Muscle of leg (tissue), 3 donors: ENCODE measurements at regions not wholly inside any gene's neighbourhood (a gene's known extent, or its start where the extent isn't known, plus 50 kb on each side); places are given as distances from the start of the nearest gene placed in this dataset.
A peak's percentile ranks its signal among the peaks of the same experiment; 100 is the strongest.

Experiments
- DNase-seq: peaks from one replicate; pipeline ENCODE4 v3.0.0; 2013
- H3K27ac ChIP-seq: one replicate; pipeline ENCODE4 v1.5.1; 2013; ENCODE audit warnings: mild to moderate bottlenecking, low read length, control low read depth
- H3K27me3 ChIP-seq: one replicate; pipeline ENCODE4 v1.6.1; 2013; ENCODE audit warnings: low read length; ENCODE audit not compliant: control insufficient read depth, insufficient read depth
- H3K36me3 ChIP-seq: one replicate; pipeline ENCODE4 v1.6.1; 2013; ENCODE audit warnings: low read length; ENCODE audit not compliant: control insufficient read depth, insufficient read depth
- H3K4me1 ChIP-seq: one replicate; pipeline ENCODE4 v1.6.1; 2013; ENCODE audit warnings: low read length; ENCODE audit not compliant: control insufficient read depth, insufficient read depth
- H3K4me3 ChIP-seq: one replicate; pipeline ENCODE4 v1.5.1; 2013; ENCODE audit warnings: low read length, control low read depth
- H3K9me3 ChIP-seq: replicated peaks from 2 replicates; pipeline ENCODE4 v1.6.1; 2013; ENCODE audit warnings: low read depth, low read length; ENCODE audit not compliant: control insufficient read depth
- WGBS: methylation state at CpG from one replicate; pipeline ENCODE4 v1.1.5; 2013; ENCODE audit warnings: missing lambda C conversion rate; ENCODE audit not compliant: insufficient coverage; 5-methylcytosine and 5-hydroxymethylcytosine counted together

DNA sequence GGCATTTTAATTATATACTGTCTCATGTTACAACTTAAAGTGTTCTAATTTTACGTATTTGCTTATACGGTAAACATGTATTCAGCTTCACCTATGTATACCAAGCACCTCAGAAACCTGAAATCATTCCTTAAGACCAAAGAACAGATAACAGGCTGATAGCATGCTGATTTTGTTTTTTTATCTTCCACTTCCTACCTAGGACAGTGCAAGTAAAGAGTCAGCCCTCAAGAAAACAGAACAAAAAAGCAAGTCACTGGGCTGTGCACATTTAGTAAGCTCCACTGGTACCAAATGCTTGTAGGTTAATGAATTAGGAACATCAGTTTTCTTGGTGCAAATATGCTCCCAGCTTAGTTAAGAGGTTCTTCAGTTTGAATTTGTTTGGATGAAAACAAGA is 611.3 kb downstream of the VRK1 start:
- Histone ChIP-seq H3K9me3 (no peaks in the 10 kb centered on the region), H3K4me3 (no peak overlapping the region), H3K4me1 (no peaks in the 10 kb centered on the region), H3K36me3 (no peaks in the 10 kb centered on the region), H3K27ac (no peak overlapping the region), H3K27me3 (peaks cover 38% of the 10 kb centered on the region)
- no CpG with 5 or more reads among the region's 2 CpGs for WGBS
- DNase-seq: no peak

DNA sequence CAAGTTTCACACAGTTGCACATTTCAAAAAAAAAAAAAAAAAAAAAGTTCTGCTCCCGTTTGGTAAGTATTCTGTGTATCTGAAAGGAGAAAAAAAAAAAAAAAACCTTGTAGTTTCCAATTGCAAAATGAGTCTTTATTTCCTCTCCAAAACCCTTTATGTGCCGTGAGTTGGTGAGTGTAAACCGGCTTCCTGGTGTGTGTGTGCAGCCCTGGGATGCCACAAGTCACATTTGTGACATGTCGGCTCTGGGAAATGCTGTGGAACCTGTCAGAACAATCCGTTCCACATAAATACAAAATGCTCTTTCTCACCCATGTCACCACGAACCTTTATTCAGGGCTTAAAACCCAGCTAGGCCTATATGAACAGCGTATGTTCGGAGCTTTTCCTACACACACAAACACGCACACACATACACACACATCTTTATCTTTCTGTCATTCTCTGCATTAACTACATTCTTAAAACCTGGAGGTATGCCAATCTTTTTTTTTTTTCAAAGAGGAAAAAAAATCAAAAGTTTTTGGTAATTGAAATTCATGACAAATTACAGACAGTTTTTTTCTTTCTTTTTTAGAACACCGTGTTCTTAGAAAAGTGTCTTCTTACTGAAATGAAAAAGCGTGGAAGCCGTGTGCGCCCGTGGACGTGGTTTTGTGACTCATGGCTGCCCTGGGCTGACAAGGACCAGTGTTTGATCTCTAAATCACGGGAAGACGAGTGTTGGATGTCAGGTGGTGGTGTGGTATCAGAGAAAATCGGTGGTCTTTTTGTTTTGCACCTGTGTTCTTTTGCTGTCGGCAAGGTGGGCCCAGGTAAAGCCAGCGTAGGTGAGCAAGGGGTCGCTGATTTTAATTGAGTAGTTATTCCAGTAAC is 612.0 kb downstream of the VRK1 start:
- peaks cover 45% of the 10 kb centered on the region for H3K27me3 ChIP-seq
- DNase-seq: no peak
- WGBS: 72% methylated on average over 5 of the region's 21 CpGs

DNA sequence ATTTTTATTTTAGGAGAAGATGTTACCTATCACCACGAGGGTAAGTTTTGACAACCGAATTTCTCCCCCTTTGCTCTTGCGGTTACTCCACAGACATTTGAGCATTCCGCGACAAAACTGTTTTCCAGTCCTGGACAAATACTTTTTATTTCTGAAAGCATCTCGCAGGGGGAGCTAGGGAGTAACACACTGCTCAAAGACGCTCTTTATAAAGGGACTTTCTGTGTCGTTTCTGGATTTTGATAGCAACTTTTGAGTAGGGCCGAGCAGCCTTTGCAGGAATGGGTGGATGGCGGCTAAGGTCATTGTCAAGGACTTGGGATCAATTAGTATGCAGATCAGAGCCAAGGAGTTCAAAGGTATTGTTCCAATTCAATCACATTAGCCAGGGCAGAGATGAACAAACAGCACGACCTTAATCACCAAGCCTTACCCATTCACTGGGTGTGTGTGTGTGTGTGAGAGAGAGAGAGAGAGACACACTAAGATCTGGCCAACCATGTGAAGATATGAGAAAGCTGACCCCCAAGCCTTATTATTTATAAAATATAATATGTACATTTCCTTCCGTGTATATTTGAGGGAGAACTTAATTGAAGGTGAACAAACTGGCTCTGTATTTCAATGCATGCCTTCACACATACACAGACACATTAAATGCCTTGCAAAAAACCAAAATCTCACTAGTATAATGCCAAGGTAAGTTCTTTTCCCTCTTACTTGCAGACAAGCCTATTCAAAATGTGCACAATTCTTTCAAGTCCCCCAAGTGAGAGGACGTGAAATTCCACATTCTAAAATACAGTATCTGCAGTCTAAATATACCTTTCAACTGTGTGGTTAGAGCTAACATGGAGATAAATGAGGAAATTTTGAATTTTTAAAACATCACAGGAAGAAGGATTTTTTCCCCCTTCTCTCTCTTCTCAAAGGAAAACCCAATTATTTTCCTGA is 613.8 kb downstream of the VRK1 start:
- DNase-seq: peak; percentile 23
- H3K27me3 ChIP-seq: peaks cover 57% of the 10 kb centered on the region
- H3K9me3 ChIP-seq: no peaks in the 10 kb centered on the region
- H3K4me1 ChIP-seq: peaks cover 2% of the 10 kb centered on the region
- no peaks in the 10 kb centered on the region for H3K36me3 ChIP-seq
- H3K27ac ChIP-seq: no peak overlapping the region
- 21% methylated on average over 6 of the region's 13 CpGs for WGBS
- H3K4me3 ChIP-seq: no peak overlapping the region

More for the DNA sequence above, 612.0 kb downstream of the VRK1 start:
- Histone ChIP-seq H3K4me3 (no peak overlapping the region), H3K27ac (no peak overlapping the region), H3K4me1 (peaks cover 2% of the 10 kb centered on the region), H3K36me3 (no peaks in the 10 kb centered on the region), H3K9me3 (no peaks in the 10 kb centered on the region)

DNA sequence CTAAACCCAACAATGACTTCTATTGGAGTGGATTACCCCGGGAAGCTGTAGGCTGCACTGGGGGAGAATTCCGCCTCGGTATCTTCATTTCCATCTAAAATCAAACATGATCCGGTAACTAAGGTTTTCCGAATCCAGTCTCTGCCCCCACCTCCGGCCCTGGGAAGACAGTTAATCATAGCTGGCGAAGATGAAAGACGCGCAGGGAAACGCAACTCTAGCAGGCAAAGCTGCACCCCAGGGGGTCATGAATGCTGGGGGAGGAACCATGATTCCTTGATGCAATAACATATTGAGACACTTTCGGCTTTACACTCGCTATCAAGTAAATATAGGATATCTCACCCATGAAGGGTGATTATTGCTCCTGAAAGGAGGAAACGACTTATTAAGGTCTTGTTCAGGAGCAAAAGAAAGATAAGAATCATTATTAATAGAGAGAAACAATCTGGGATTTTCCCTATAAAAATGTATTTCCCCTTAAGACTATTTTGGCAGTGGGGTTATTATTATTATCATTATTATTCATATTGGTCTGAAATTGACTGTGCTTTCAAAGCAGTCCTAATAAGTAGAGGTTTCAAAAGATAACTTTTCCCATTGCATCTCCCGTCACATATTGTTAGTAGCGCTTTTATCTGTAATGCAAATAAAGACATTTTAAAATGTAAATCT is 614.9 kb downstream of the VRK1 start:
- no peak for DNase-seq
- Histone ChIP-seq H3K4me1 (peaks cover 2% of the 10 kb centered on the region), H3K9me3 (no peaks in the 10 kb centered on the region), H3K27me3 (peaks cover 57% of the 10 kb centered on the region), H3K36me3 (no peaks in the 10 kb centered on the region), H3K4me3 (no peak overlapping the region), H3K27ac (no peak overlapping the region)
- 7% methylated on average over 10 of the region's 15 CpGs for WGBS

DNA sequence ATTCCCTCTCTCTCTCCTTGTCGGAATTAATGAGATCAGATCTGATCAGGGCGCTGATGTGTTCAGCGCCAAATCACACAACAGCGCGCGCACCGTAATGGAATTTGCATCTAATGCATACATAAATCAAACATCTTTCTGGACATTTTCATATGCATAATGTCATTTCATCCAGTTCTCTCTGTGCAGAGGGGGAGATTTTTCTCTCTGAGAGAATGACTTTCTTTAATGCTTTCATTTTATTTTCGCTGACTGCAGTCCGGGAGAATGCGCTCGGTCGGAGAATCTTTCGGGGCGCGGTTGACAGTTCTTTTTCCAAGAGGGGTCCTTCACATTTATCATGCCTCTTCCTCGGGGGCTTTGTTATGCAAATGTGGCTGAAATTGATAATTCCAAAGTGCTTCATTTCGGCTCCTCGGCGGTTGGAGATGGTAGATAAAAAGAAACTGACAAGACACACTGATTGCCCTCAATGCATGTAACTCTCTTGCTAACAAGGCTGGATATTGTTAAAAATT is 615.9 kb downstream of the VRK1 start:
- no peaks in the 10 kb centered on the region for H3K36me3 ChIP-seq
- H3K9me3 ChIP-seq: no peaks in the 10 kb centered on the region
- H3K27ac ChIP-seq: no peak overlapping the region
- WGBS: 5% methylated on average over 8 of the region's 19 CpGs
- H3K4me1 ChIP-seq: peaks cover 2% of the 10 kb centered on the region
- peak; percentile 11 for DNase-seq
- peak overlapping the region; percentile 16 for H3K4me3 ChIP-seq
- H3K27me3 ChIP-seq: peaks cover 50% of the 10 kb centered on the region

DNA sequence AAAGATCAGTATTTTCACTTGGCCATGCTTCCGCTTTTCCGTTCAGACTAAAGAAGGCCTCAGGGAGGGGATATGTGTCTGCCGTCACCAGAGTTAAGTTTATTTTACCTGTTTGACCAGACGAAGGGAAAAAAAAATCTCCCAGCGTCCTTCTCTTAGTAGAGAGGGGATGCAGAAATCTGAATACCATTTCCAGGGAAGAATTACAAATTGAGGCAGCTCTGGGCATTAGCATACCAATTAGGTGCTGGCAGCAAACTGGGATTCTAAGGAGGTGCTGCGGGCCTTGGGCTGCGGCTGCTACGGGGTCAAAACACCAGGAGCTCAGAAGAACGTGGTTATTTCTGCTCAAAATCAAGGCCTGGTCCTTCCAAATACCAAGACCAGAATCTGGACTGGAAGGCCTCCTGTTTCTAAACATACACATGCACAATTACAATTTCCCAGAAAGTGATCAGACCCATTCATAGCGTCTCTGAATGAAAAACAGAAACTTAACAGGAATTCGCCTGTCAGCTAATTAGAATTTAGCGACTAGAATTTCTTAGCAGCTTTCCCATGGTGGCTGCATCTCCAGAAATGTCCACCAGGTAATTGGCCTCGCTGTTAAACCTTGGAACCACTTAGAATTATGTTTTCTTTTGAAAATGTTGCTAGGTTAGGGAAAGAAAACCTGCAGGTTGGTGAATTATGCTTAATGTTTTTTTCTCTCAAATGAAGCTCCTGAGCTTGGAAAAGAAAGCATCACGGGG is 617.0 kb downstream of the VRK1 start:
- H3K9me3 ChIP-seq: no peaks in the 10 kb centered on the region
- WGBS: 65% methylated on average over 10 of the region's 14 CpGs
- H3K27me3 ChIP-seq: peaks cover 47% of the 10 kb centered on the region
- peaks cover 2% of the 10 kb centered on the region for H3K4me1 ChIP-seq
- peak; percentile 39 for DNase-seq
- H3K27ac ChIP-seq: no peak overlapping the region
- H3K4me3 ChIP-seq: no peak overlapping the region
- H3K36me3 ChIP-seq: no peaks in the 10 kb centered on the region

DNA sequence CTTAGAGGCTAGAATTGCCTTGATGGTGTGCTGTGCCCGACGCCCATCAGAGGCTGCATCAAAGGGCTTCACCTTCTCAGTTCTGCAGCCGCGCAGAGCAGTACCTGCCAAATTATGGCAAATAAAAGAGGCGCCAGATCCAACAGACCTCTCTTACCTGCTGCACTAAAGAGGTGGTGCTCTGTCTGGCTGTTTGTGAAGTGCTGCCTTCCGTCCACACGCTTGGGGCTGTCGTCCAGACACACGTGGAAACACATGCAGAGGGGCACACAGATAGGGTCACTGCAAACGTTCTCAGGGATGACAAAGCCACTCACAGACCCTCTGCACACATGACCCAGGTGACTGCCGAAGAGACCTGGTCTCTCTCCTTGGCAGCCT is 617.5 kb downstream of the VRK1 start:
- WGBS: 65% methylated on average over 7 of the region's 11 CpGs
- H3K9me3 ChIP-seq: no peaks in the 10 kb centered on the region
- no peak overlapping the region for H3K27ac ChIP-seq
- H3K27me3 ChIP-seq: peaks cover 45% of the 10 kb centered on the region
- no peak for DNase-seq
- no peak overlapping the region for H3K4me3 ChIP-seq
- no peaks in the 10 kb centered on the region for H3K36me3 ChIP-seq
- peaks cover 2% of the 10 kb centered on the region for H3K4me1 ChIP-seq

DNA sequence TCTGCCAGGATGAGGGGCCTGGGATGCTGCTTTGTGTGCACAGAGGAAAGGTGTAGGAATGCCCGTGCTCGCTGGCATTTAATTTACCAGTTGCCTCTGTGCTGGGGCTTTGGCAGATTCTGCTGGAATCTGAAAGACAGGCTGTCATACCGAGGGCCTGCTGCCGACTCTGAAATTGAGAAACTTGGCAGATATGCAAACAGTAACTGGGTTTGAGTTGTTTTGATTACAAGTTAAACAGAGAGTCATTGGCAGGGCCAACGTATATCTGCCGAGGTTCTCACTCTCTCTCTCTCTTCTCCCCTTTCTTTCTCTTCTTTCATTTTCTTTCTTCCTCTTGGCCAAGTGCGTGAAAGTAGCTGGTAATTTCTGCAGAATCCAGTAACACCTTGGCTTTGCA is 618.7 kb downstream of the VRK1 start:
- DNase-seq: peak; percentile 9
- peaks cover 37% of the 10 kb centered on the region for H3K27me3 ChIP-seq
- no peaks in the 10 kb centered on the region for H3K9me3 ChIP-seq
- H3K4me3 ChIP-seq: no peak overlapping the region
- WGBS: 75% methylated on average over 2 of the region's 7 CpGs
- H3K36me3 ChIP-seq: no peaks in the 10 kb centered on the region
- no peak overlapping the region for H3K27ac ChIP-seq
- peaks cover 2% of the 10 kb centered on the region for H3K4me1 ChIP-seq

DNA sequence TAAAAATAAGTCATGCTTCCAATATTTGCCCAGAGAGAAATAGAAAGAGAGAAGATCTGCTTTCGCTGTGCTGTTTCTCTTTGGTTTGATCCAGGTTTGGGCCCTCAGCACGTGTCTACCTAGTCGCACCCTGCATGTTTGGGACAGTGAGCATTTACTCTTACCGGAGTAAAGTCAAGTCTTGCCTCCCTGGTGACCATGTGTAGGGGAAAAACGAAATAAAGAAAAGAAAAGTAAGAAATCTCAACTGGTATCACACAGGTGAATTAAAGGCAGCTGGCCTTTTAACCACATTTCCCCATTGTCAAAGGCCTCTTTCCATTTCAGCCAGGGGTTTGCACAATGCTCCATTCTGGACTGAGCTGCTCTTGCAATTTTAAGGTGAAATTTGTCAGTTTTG is 619.4 kb downstream of the VRK1 start:
- Histone ChIP-seq H3K4me3 (no peak overlapping the region), H3K4me1 (peaks cover 2% of the 10 kb centered on the region), H3K27me3 (peaks cover 34% of the 10 kb centered on the region), H3K36me3 (no peaks in the 10 kb centered on the region), H3K9me3 (no peaks in the 10 kb centered on the region), H3K27ac (no peak overlapping the region)
- no peak for DNase-seq
- 83% methylated on average over 3 of the region's 5 CpGs for WGBS
